K562 (cell line): ENCODE measurements at regions not wholly inside any gene's neighbourhood (a gene's known extent, or its start where the extent isn't known, plus 50 kb on each side); places are given as distances from the start of the nearest gene placed in this dataset.

ENCODE experiments used
- ATAC-seq: fragments of 200-7000 bp; cut with Tn5 transposase; 3 replicates; pipeline ENCODE4 v1.9.1; 2020; ENCODE audit warnings: moderate library complexity
- BruUV-seq: library from RNA; stranded (reverse); fragments of 400-500 nt; replicated peaks from 2 replicates; lab custom pipeline; 2021; lab: Mats Ljungman, UMichigan
- CTCF ChIA-PET: fragments of 300-600 bp; formaldehyde crosslinking; extraction: SDS; loops from one replicate; lab custom pipeline; 2021; ENCODE audit warnings: low intra/inter-chr PET ratio; lab: Yijun Ruan, JAX
- POLR2A ChIA-PET: fragments of 300-600, 350-650 bp; sonication (Branson Sonifier 250); formaldehyde crosslinking; extraction: SDS; loops from one replicate; lab custom pipeline; 2021; ENCODE audit warnings: antibody characterized with exemption, inconsistent platforms; lab: Yijun Ruan, JAX
- DNase-seq, 4 experiments: peaks; one replicate each; pipeline versions ENCODE4 v3.0.0 to v3.0.0-alpha.2; 2011 to 2018; ENCODE audit warnings: low spot score in 3 of 4, mixed read lengths in 3 of 4; ENCODE audit errors: extremely low read depth in 1 of 4
- FAIRE-seq: peaks from 2 replicates; lab custom pipeline; 2011; peaks lifted over from hg19 to GRCh38; lab: Jason Lieb, UNC
- H2AFZ ChIP-seq: 2 replicates; pipeline ENCODE4 v1.6.0; 2011; ENCODE audit warnings: low read depth, low read length, control low read depth, inconsistent platforms
- H3K27ac ChIP-seq: fragments of 200-600 bp; 3 replicates; pipeline ENCODE4 v1.8.0; 2011; ENCODE audit warnings: low read depth, mild to moderate bottlenecking, control low read depth, inconsistent platforms, low read length, moderate library complexity, mixed read lengths; ENCODE audit errors: extremely low read depth
- H3K27me3 ChIP-seq, 2 experiments: fragments of 300-600 bp in 1 of 2; 2 replicates in 1 of 2; 3 replicates in 1 of 2; pipeline versions ENCODE4 v1.6.0 to v1.8.0; 2011; ENCODE audit warnings: inconsistent platforms in 2 of 2, low read length in 2 of 2, mild to moderate bottlenecking in 1 of 2, mixed read lengths in 1 of 2, moderate library complexity in 1 of 2; ENCODE audit not compliant: control insufficient read depth in 2 of 2, insufficient read depth in 2 of 2
- H3K36me3 ChIP-seq: fragments of 300-600 bp; 3 replicates; pipeline ENCODE4 v1.8.0; 2011; ENCODE audit warnings: mild to moderate bottlenecking, low read length, inconsistent platforms; ENCODE audit not compliant: control insufficient read depth, insufficient read depth
- H3K4me1 ChIP-seq, 2 experiments: fragments of 200-600 bp in 1 of 2; replicated peaks in 1 of 2; 2 replicates in 1 of 2; 3 replicates in 1 of 2; pipeline versions ENCODE4 v1.5.1 to v1.8.0; 2011; ENCODE audit warnings: inconsistent platforms in 2 of 2, low read length in 2 of 2, mild to moderate bottlenecking in 1 of 2, mixed read lengths in 1 of 2, moderate library complexity in 1 of 2; ENCODE audit not compliant: control insufficient read depth in 2 of 2, insufficient read depth in 2 of 2
- H3K4me2 ChIP-seq: 2 replicates; pipeline ENCODE4 v1.6.1; 2011; ENCODE audit warnings: low read length, control low read depth, inconsistent platforms, mixed read lengths; ENCODE audit not compliant: insufficient read depth
- H3K4me3 ChIP-seq: fragments of 200-600 bp; sonication (generic), shearing (Covaris generic); 2 replicates; pipeline ENCODE4 v1.5.1; 2016; ENCODE audit warnings: control low read depth, inconsistent platforms
- H3K79me2 ChIP-seq: fragments of 200-600 bp; 3 replicates; pipeline ENCODE4 v1.8.0; 2011; ENCODE audit warnings: low read length, inconsistent platforms; ENCODE audit not compliant: control insufficient read depth, insufficient read depth
- H3K9ac ChIP-seq, 2 experiments: 2 replicates each; pipeline versions ENCODE4 v1.6.0 to v1.6.1; 2011; ENCODE audit warnings: low read depth in 2 of 2, low read length in 2 of 2, control low read depth in 1 of 2, inconsistent platforms in 1 of 2, mild to moderate bottlenecking in 1 of 2, mixed read lengths in 1 of 2; ENCODE audit not compliant: insufficient read depth in 1 of 2
- H3K9me1 ChIP-seq: one replicate; pipeline ENCODE4 v1.6.0; 2011; ENCODE audit warnings: inconsistent platforms, mild to moderate bottlenecking, low read length, moderate library complexity; ENCODE audit not compliant: control insufficient read depth, insufficient read depth
- H3K9me3 ChIP-seq: replicated peaks from 2 replicates; pipeline ENCODE4 v1.5.1; 2011; ENCODE audit warnings: low read depth, low read length, inconsistent platforms; ENCODE audit not compliant: control insufficient read depth, insufficient read depth
- H4K20me1 ChIP-seq: replicated peaks from 2 replicates; pipeline ENCODE4 v1.6.1; 2011; ENCODE audit warnings: low read length, inconsistent platforms, mixed read lengths; ENCODE audit not compliant: control insufficient read depth, insufficient read depth
- ARID2 ChIP-seq: fragments of 450-650 bp; IDR thresholded peaks from 2 replicates; pipeline ENCODE4 v1.6.1; 2017; ENCODE audit warnings: antibody characterized with exemption, mild to moderate bottlenecking
- ATF6 ChIP-seq: sonication (generic); formaldehyde crosslinking; IDR thresholded peaks from 2 replicates; pipeline ENCODE4 v1.4.0; 2020; ENCODE audit warnings: mild to moderate bottlenecking, missing genetic modification reagents
- DLX4 ChIP-seq: fragments of 250-450 bp; sonication (Bioruptor Pico); IDR thresholded peaks from 2 replicates; pipeline ENCODE4 v1.6.1; 2021; ENCODE audit warnings: mild to moderate bottlenecking
- E2F1 ChIP-seq: sonication (generic); formaldehyde crosslinking; IDR thresholded peaks from 2 replicates; pipeline ENCODE4 v1.8.1; 2023; ENCODE audit warnings: mild to moderate bottlenecking, missing genetic modification reagents, moderate library complexity
- GTF2B ChIP-seq: IDR thresholded peaks from 2 replicates; pipeline ENCODE4 v1.6.1; 2011; ENCODE audit not compliant: insufficient read length; ENCODE audit errors: extremely low read depth
- HDAC2 ChIP-seq: fragments of 450-650 bp; IDR thresholded peaks from 2 replicates; pipeline ENCODE4 v1.6.1; 2016; ENCODE audit warnings: mild to moderate bottlenecking
- HMG20A ChIP-seq: fragments of 450-650 bp; formaldehyde crosslinking; conservative IDR thresholded peaks from 2 replicates; pipeline ENCODE4 v1.4.0; 2020; ENCODE audit warnings: mild to moderate bottlenecking, mixed read lengths
- ILF3 ChIP-seq: fragments of 450-650 bp; IDR thresholded peaks from 2 replicates; pipeline ENCODE4 v1.6.1; 2018; ENCODE audit warnings: antibody characterized with exemption, mild to moderate bottlenecking, moderate library complexity, borderline replicate concordance
- MCM3 ChIP-seq: fragments of 450-650 bp; IDR thresholded peaks from 2 replicates; pipeline ENCODE4 v1.6.1; 2016
- MLX ChIP-seq, 2 experiments: fragments of 450-650 bp in 1 of 2; sonication (generic) in 1 of 2; formaldehyde crosslinking; conservative IDR thresholded peaks; 2 replicates each; pipeline versions ENCODE4 v1.4.0 to v1.8.1; 2020 to 2022; ENCODE audit warnings: mild to moderate bottlenecking in 1 of 2, missing genetic modification reagents in 1 of 2
- OTX1 ChIP-seq: fragments of 450-650 bp; formaldehyde crosslinking; IDR thresholded peaks from 2 replicates; pipeline ENCODE4 v1.4.0; 2022; ENCODE audit warnings: mild to moderate bottlenecking
- PTTG1 ChIP-seq: fragments of 450-650 bp; IDR thresholded peaks from 2 replicates; pipeline ENCODE4 v1.6.1; 2016; ENCODE audit warnings: low read depth, mild to moderate bottlenecking, missing genetic modification characterization, missing compliant biosample characterization
- RBM22 ChIP-seq: fragments of 200-400 bp; formaldehyde crosslinking; IDR thresholded peaks from 2 replicates; pipeline ENCODE4 v1.6.1; 2018; ENCODE audit warnings: low read length, low read depth; ENCODE audit not compliant: poor library complexity, severe bottlenecking
- SAFB2 ChIP-seq: fragments of 200-400 bp; formaldehyde crosslinking; IDR thresholded peaks from 2 replicates; pipeline ENCODE4 v1.6.1; 2018; ENCODE audit warnings: borderline replicate concordance, low read length, low read depth, moderate library complexity; ENCODE audit not compliant: severe bottlenecking
- TFAM ChIP-seq: fragments of 250-450 bp; sonication (Bioruptor Pico); conservative IDR thresholded peaks from 2 replicates; pipeline ENCODE4 v1.5.0; 2021; ENCODE audit warnings: mild to moderate bottlenecking, moderate library complexity
- ZFX ChIP-seq: sonication (generic); formaldehyde crosslinking; IDR thresholded peaks from 2 replicates; pipeline ENCODE4 v1.8.0; 2022; ENCODE audit warnings: mild to moderate bottlenecking, missing genetic modification reagents, moderate library complexity
- ZNF79 ChIP-seq: fragments of 250-450 bp; sonication (Bioruptor Pico); IDR thresholded peaks from 2 replicates; pipeline ENCODE4 v1.4.0; 2020; ENCODE audit warnings: low read depth, mild to moderate bottlenecking, moderate library complexity
- in situ Hi-C: fragments of 300-500 bp; cut with MboI; formaldehyde crosslinking; loops from 4 replicates; pipeline ENCODE4 v1.15.0; 2018; ENCODE audit warnings: inconsistent platforms, mixed read lengths
- intact Hi-C: fragments of 100-400 bp; cut with micrococcal nuclease; formaldehyde crosslinking; loops from 2 replicates; pipeline ENCODE4 v1.14.2; 2022

GRCh38 chr18:67846422-67847098, 330.0 kb upstream of the DSEL start (continued):
- no peak for TF ChIP-seq GTF2B
- no peak for TF ChIP-seq MLX (CRISPR knock-in tag; conservative IDR thresholded peaks at IDR 0.05)

GRCh38 chr18:67845035-67845434, 328.5 kb upstream of the DSEL start:
- no peak for DNase-seq
- FAIRE-seq: no peak
- Histone ChIP-seq H3K9ac (no peak overlapping the region), H3K36me3 (no peaks in the 10 kb centered on the region), H3K4me3 (no peak overlapping the region), H3K9me3 (no peaks in the 10 kb centered on the region), H2AFZ (no peak overlapping the region), H3K79me2 (no peaks in the 10 kb centered on the region), H3K9me1 (no peaks in the 10 kb centered on the region), H3K4me2 (no peak overlapping the region), H3K27me3 (no peaks in the 10 kb centered on the region), H3K27ac (no peak overlapping the region), H4K20me1 (no peaks in the 10 kb centered on the region), H3K4me1 (no peaks in the 10 kb centered on the region)
- intact Hi-C loops: no loop called here
- BruUV-seq: no TSS peak
- in situ Hi-C loops: no loop called here
- ChIA-PET CTCF (no interaction called here), POLR2A (no interaction called here)
- no peak for ATAC-seq
- no peak for TF ChIP-seq ARID2
- no peak for TF ChIP-seq ILF3
- no peak for TF ChIP-seq OTX1
- no peak for TF ChIP-seq E2F1 (CRISPR knock-in tag)
- TF ChIP-seq DLX4 (CRISPR knock-in tag): no peak
- TF ChIP-seq ZNF79 (CRISPR knock-in tag): no peak
- no peak for TF ChIP-seq SAFB2
- no peak for TF ChIP-seq HDAC2
- no peak for TF ChIP-seq ZFX (CRISPR knock-in tag)
- TF ChIP-seq HMG20A: no peak
- no peak for TF ChIP-seq RBM22
- TF ChIP-seq MCM3: no peak
- no peak for TF ChIP-seq PTTG1
- TF ChIP-seq TFAM (CRISPR knock-in tag): no peak
- TF ChIP-seq ATF6 (CRISPR knock-in tag): no peak
